Liver (tissue), 8 donors: ENCODE measurements at regions not wholly inside any gene's neighbourhood (a gene's known extent, or its start where the extent isn't known, plus 50 kb on each side); places are given as distances from the start of the nearest gene placed in this dataset.

Experiments
- DNase-seq: peaks from one replicate; pipeline ENCODE4 v3.0.0-alpha.2; 2017; ENCODE audit warnings: low spot score
- H3K27ac ChIP-seq, 2 donors: one replicate each; pipeline ENCODE4 v1.7.0; 2013; ENCODE audit warnings: inconsistent platforms in 2 of 2, low read length in 2 of 2, control low read depth in 1 of 2, low read depth in 1 of 2, mild to moderate bottlenecking in 1 of 2
- H3K27me3 ChIP-seq, 4 donors: one replicate each; pipeline versions ENCODE4 v1.6.1 to v1.7.0; 2013; ENCODE audit warnings: low read length in 3 of 4, inconsistent platforms in 1 of 4, mild to moderate bottlenecking in 1 of 4, moderate library complexity in 1 of 4; ENCODE audit not compliant: control insufficient read depth in 4 of 4, insufficient read depth in 4 of 4
- H3K36me3 ChIP-seq, 4 donors: one replicate each; pipeline versions ENCODE4 v1.6.1 to v1.7.0; 2013; ENCODE audit warnings: low read length in 3 of 4, mild to moderate bottlenecking in 3 of 4, low read depth in 1 of 4, moderate library complexity in 1 of 4; ENCODE audit not compliant: control insufficient read depth in 4 of 4, insufficient read depth in 3 of 4
- H3K4me1 ChIP-seq, 4 donors: one replicate each; pipeline versions ENCODE4 v1.6.1 to v1.7.0; 2013; ENCODE audit warnings: low read length in 3 of 4, mild to moderate bottlenecking in 3 of 4, moderate library complexity in 1 of 4; ENCODE audit not compliant: control insufficient read depth in 4 of 4, insufficient read depth in 4 of 4
- H3K4me3 ChIP-seq, 3 donors: one replicate each; pipeline versions ENCODE4 v1.6.1 to v1.7.0; 2013; ENCODE audit warnings: low read length in 3 of 3, control low read depth in 1 of 3, low read depth in 1 of 3, mild to moderate bottlenecking in 1 of 3
- H3K9ac ChIP-seq, 2 donors: one replicate each; pipeline ENCODE4 v1.7.0; 2013; ENCODE audit warnings: low read length in 2 of 2, mild to moderate bottlenecking in 2 of 2, moderate library complexity in 2 of 2, control low read depth in 1 of 2, low read depth in 1 of 2
- H3K9me3 ChIP-seq, 4 donors: one replicate each; pipeline versions ENCODE4 v1.6.1 to v1.7.0; 2013; ENCODE audit warnings: low read length in 3 of 4; ENCODE audit not compliant: control insufficient read depth in 4 of 4
- ATF3 ChIP-seq: IDR thresholded peaks from 2 replicates; pipeline ENCODE4 v1.6.1; 2016; ENCODE audit warnings: antibody characterized with exemption
- EGR1 ChIP-seq, 2 donors: IDR thresholded peaks; 2 replicates each; pipeline ENCODE4 v1.6.1; 2016 to 2018; ENCODE audit warnings: antibody characterized with exemption in 2 of 2, low read depth in 2 of 2
- FOXA2 ChIP-seq: IDR thresholded peaks from 2 replicates; pipeline ENCODE4 v1.6.1; 2016; ENCODE audit warnings: antibody characterized with exemption
- GABPA ChIP-seq, 2 donors: IDR thresholded peaks in 1 of 2; conservative IDR thresholded peaks in 1 of 2; 2 replicates each; pipeline ENCODE4 v1.6.1; 2016; ENCODE audit warnings: antibody characterized with exemption in 2 of 2, mild to moderate bottlenecking in 1 of 2, moderate library complexity in 1 of 2
- HNF4A ChIP-seq, 2 donors: conservative IDR thresholded peaks; 2 replicates each; pipeline ENCODE4 v1.6.1; 2016; ENCODE audit warnings: antibody characterized with exemption in 2 of 2, mild to moderate bottlenecking in 2 of 2
- HNF4G ChIP-seq: IDR thresholded peaks from 2 replicates; pipeline ENCODE4 v1.6.1; 2016; ENCODE audit warnings: antibody characterized with exemption
- JUND ChIP-seq, 2 donors: IDR thresholded peaks; 2 replicates each; pipeline ENCODE4 v1.6.1; 2016; ENCODE audit warnings: antibody characterized with exemption in 2 of 2
- NR2F2 ChIP-seq: IDR thresholded peaks from 2 replicates; pipeline ENCODE4 v1.6.1; 2016; ENCODE audit warnings: antibody characterized with exemption
- RAD21 ChIP-seq, 2 donors: IDR thresholded peaks; 2 replicates each; pipeline ENCODE4 v1.6.1; 2016; ENCODE audit warnings: antibody characterized with exemption in 2 of 2, mild to moderate bottlenecking in 2 of 2
- SP1 ChIP-seq: IDR thresholded peaks from 2 replicates; pipeline ENCODE4 v1.6.1; 2018; ENCODE audit warnings: antibody characterized with exemption, mild to moderate bottlenecking
- TAF1 ChIP-seq: conservative IDR thresholded peaks from 2 replicates; pipeline ENCODE4 v1.6.1; 2016; ENCODE audit warnings: antibody characterized with exemption, mild to moderate bottlenecking
- YY1 ChIP-seq: IDR thresholded peaks from 2 replicates; pipeline ENCODE4 v1.6.1; 2016; ENCODE audit warnings: antibody characterized with exemption, mild to moderate bottlenecking
- WGBS: extraction: QIAGEN DNeasy Blood & Tissue Kit; methylation state at CpG from one replicate; pipeline ENCODE4 v1.1.7; 2013; 5-methylcytosine and 5-hydroxymethylcytosine counted together
- TF ChIP-seq, protein P1 (sequence below): IDR thresholded peaks from 2 replicates; pipeline ENCODE4 v1.6.1; 2016; ENCODE audit warnings: antibody characterized with exemption
- TF ChIP-seq, protein P2 (sequence below): fragments of 150-350 bp; IDR thresholded peaks from 2 replicates; pipeline ENCODE4 v1.5.1; 2017; ENCODE audit warnings: improper control_type of control experiment, low read depth, low read length; ENCODE audit not compliant: missing input control
- TF ChIP-seq, protein P3 (sequence below): IDR thresholded peaks from 2 replicates; pipeline ENCODE4 v1.6.1; 2016; ENCODE audit warnings: antibody characterized with exemption
- donor health status: healthy.
- donor health status: healthy.
- donor health status: healthy.
- donor health status: healthy.
- donor health status: healthy.

GRCh38 chr6:4426968-4427367, 291.6 kb upstream of the ECI2 start:
- WGBS = 88% methylated on average over 5 of the region's 5 CpGs
- no peak for TF ChIP-seq RAD21 (IDR thresholded peaks at IDR 0.05)
- no peak for TF ChIP-seq NR2F2
- TF ChIP-seq, protein P1, sequence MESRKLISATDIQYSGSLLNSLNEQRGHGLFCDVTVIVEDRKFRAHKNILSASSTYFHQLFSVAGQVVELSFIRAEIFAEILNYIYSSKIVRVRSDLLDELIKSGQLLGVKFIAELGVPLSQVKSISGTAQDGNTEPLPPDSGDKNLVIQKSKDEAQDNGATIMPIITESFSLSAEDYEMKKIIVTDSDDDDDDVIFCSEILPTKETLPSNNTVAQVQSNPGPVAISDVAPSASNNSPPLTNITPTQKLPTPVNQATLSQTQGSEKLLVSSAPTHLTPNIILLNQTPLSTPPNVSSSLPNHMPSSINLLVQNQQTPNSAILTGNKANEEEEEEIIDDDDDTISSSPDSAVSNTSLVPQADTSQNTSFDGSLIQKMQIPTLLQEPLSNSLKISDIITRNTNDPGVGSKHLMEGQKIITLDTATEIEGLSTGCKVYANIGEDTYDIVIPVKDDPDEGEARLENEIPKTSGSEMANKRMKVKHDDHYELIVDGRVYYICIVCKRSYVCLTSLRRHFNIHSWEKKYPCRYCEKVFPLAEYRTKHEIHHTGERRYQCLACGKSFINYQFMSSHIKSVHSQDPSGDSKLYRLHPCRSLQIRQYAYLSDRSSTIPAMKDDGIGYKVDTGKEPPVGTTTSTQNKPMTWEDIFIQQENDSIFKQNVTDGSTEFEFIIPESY = no peak
- TF ChIP-seq GABPA (IDR thresholded peaks at IDR 0.05 in 1 of 2, conservative IDR thresholded peaks at IDR 0.05 in 1 of 2) = no peak
- TF ChIP-seq EGR1 (IDR thresholded peaks at IDR 0.05; ENCODE audit: low read depth in 2 of 2) = no peak
- TF ChIP-seq SP1 = no peak
- TF ChIP-seq, protein P2, sequence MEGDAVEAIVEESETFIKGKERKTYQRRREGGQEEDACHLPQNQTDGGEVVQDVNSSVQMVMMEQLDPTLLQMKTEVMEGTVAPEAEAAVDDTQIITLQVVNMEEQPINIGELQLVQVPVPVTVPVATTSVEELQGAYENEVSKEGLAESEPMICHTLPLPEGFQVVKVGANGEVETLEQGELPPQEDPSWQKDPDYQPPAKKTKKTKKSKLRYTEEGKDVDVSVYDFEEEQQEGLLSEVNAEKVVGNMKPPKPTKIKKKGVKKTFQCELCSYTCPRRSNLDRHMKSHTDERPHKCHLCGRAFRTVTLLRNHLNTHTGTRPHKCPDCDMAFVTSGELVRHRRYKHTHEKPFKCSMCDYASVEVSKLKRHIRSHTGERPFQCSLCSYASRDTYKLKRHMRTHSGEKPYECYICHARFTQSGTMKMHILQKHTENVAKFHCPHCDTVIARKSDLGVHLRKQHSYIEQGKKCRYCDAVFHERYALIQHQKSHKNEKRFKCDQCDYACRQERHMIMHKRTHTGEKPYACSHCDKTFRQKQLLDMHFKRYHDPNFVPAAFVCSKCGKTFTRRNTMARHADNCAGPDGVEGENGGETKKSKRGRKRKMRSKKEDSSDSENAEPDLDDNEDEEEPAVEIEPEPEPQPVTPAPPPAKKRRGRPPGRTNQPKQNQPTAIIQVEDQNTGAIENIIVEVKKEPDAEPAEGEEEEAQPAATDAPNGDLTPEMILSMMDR = no peak
- no peak for TF ChIP-seq FOXA2
- TF ChIP-seq ATF3 = no peak
- TF ChIP-seq TAF1 = no peak
- TF ChIP-seq YY1 = no peak
- TF ChIP-seq, protein P3, sequence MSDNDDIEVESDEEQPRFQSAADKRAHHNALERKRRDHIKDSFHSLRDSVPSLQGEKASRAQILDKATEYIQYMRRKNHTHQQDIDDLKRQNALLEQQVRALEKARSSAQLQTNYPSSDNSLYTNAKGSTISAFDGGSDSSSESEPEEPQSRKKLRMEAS = no peak

GRCh38 chr6:4421837-4422236, 286.5 kb upstream of the ECI2 start:
- Histone ChIP-seq H3K4me1 (no peaks in the 10 kb centered on the region), H3K9ac (no peak overlapping the region), H3K9me3 (peaks cover 0 to 6% (median 0%) of the 10 kb centered on the region in 4 donors), H3K27ac (no peak overlapping the region), H3K36me3 (no peaks in the 10 kb centered on the region), H3K4me3 (no peak overlapping the region), H3K27me3 (no peaks in the 10 kb centered on the region)
- DNase-seq = no peak
- no peak for TF ChIP-seq EGR1 (IDR thresholded peaks at IDR 0.05; ENCODE audit: low read depth in 2 of 2)
- no peak for TF ChIP-seq HNF4A (conservative IDR thresholded peaks at IDR 0.05)
- no peak for TF ChIP-seq JUND (IDR thresholded peaks at IDR 0.05)
- TF ChIP-seq, protein P2 = no peak
- no peak for TF ChIP-seq HNF4G
- TF ChIP-seq, protein P1 = no peak
- TF ChIP-seq TAF1 = no peak
- 26% methylated on average over 2 of the region's 2 CpGs for WGBS

More at GRCh38 chr6:4426968-4427367, 291.6 kb upstream of the ECI2 start:
- H3K27ac ChIP-seq = no peak overlapping the region
- no peaks in the 10 kb centered on the region for H3K36me3 ChIP-seq
- H3K4me3 ChIP-seq = no peak overlapping the region
- no peaks in the 10 kb centered on the region for H3K4me1 ChIP-seq
- no peak overlapping the region for H3K9ac ChIP-seq
- H3K9me3 ChIP-seq = peaks cover 0 to 6% (median 1%) of the 10 kb centered on the region in 4 donors
- DNase-seq = no peak
- H3K27me3 ChIP-seq = no peaks in the 10 kb centered on the region
